ENCODE measurements at regions not wholly inside any gene's neighbourhood (a gene's known extent, or its start where the extent isn't known, plus 50 kb on each side); places are given as distances from the start of the nearest gene placed in this dataset.

DNA sequence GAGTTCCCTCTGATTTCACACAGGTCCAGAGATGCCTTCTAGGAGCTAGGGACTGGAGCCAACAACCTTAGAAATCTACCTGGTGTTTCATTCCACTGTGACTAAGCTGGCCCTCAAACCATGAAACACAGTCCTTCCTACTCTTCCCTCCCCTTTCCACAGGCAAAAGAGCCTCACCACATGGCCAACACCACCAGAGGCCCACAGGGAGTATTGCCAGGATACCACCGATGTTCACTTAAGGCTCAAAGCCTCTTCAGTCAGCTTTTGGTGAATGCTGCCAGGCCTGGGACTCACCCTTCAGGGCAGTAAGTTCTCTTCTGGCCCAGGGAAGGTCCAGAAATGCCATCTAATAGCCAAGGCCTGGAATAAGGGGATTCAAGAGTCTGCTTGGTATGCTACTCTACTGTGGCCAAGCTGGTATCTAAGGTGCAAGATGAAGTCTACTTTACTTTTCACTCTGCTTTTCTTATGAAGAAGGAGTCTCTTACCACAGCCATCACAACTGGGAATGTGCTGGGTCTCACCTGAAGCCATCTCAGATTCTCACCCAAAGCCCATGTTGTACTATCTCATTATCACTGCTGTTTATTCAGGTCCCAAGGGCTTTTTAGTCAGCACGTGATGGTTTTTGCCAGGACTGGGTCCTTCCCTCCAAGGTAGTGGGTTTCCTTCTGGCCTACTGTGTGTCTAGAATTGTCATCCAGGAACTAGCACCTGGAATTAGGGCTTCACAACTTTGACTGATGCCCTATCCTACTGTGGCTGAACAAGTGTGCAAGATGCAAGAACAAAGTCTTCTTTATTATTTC lies 1018.4 kb downstream of the TAF11L14 start:
- TF ChIP-seq, protein P1, sequence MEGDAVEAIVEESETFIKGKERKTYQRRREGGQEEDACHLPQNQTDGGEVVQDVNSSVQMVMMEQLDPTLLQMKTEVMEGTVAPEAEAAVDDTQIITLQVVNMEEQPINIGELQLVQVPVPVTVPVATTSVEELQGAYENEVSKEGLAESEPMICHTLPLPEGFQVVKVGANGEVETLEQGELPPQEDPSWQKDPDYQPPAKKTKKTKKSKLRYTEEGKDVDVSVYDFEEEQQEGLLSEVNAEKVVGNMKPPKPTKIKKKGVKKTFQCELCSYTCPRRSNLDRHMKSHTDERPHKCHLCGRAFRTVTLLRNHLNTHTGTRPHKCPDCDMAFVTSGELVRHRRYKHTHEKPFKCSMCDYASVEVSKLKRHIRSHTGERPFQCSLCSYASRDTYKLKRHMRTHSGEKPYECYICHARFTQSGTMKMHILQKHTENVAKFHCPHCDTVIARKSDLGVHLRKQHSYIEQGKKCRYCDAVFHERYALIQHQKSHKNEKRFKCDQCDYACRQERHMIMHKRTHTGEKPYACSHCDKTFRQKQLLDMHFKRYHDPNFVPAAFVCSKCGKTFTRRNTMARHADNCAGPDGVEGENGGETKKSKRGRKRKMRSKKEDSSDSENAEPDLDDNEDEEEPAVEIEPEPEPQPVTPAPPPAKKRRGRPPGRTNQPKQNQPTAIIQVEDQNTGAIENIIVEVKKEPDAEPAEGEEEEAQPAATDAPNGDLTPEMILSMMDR (conservative IDR thresholded peaks at IDR 0.05; ENCODE audit: low read depth, low read length): no peak
- TF ChIP-seq POLR2A (IDR thresholded peaks at IDR 0.05; ENCODE audit: low read depth, low read length) (no peak), USF2 (IDR thresholded peaks at IDR 0.05; ENCODE audit: low read depth, low read length) (no peak), FOS (IDR thresholded peaks at IDR 0.05; ENCODE audit: low read depth, low read length) (no peak)

All from IMR-90 (cell line).